HepG2 (cell line): ENCODE measurements at regions not wholly inside any gene's neighbourhood (a gene's known extent, or its start where the extent isn't known, plus 50 kb on each side); places are given as distances from the start of the nearest gene placed in this dataset.

Source experiments
- HMGXB3 ChIP-seq: sonication (generic); formaldehyde crosslinking; IDR thresholded peaks from 2 replicates; pipeline ENCODE4 v1.4.0; 2020; ENCODE audit warnings: missing genetic modification reagents, borderline replicate concordance
- RARA ChIP-seq: IDR thresholded peaks from 2 replicates; pipeline ENCODE4 v1.6.1; 2016; ENCODE audit warnings: missing genetic modification reagents, missing compliant biosample characterization
- SRY ChIP-seq: sonication (generic); formaldehyde crosslinking; IDR thresholded peaks from 2 replicates; pipeline ENCODE4 v1.8.0; 2022; ENCODE audit warnings: mild to moderate bottlenecking, missing genetic modification reagents
- U2AF2 ChIP-seq: fragments of 200-400 bp; formaldehyde crosslinking; IDR thresholded peaks from 2 replicates; pipeline ENCODE4 v1.6.1; 2017; ENCODE audit warnings: low read depth, mild to moderate bottlenecking, low read length
- ZNF101 ChIP-seq: sonication (generic); formaldehyde crosslinking; IDR thresholded peaks from 2 replicates; pipeline ENCODE4 v1.4.0; 2020; ENCODE audit warnings: mild to moderate bottlenecking, low read depth, missing genetic modification reagents, borderline replicate concordance
- TF ChIP-seq, protein P1 (sequence below): sonication (generic); formaldehyde crosslinking; IDR thresholded peaks from 2 replicates; pipeline ENCODE4 v1.4.0; 2020; ENCODE audit warnings: low read depth, mild to moderate bottlenecking, missing genetic modification reagents
- TF ChIP-seq, protein P2 (sequence below): sonication (generic); formaldehyde crosslinking; conservative IDR thresholded peaks from 2 replicates; pipeline ENCODE4 v1.4.0; 2020; ENCODE audit warnings: missing genetic modification reagents

- TF ChIP-seq, protein P1, sequence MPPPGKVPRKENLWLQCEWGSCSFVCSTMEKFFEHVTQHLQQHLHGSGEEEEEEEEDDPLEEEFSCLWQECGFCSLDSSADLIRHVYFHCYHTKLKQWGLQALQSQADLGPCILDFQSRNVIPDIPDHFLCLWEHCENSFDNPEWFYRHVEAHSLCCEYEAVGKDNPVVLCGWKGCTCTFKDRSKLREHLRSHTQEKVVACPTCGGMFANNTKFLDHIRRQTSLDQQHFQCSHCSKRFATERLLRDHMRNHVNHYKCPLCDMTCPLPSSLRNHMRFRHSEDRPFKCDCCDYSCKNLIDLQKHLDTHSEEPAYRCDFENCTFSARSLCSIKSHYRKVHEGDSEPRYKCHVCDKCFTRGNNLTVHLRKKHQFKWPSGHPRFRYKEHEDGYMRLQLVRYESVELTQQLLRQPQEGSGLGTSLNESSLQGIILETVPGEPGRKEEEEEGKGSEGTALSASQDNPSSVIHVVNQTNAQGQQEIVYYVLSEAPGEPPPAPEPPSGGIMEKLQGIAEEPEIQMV (CRISPR knock-in tag), result no peak
- TF ChIP-seq RARA (no peak), ZNF101 (CRISPR knock-in tag) (no peak), U2AF2 (no peak), HMGXB3 (no peak), SRY (CRISPR knock-in tag) (no peak)
- TF ChIP-seq, protein P2, sequence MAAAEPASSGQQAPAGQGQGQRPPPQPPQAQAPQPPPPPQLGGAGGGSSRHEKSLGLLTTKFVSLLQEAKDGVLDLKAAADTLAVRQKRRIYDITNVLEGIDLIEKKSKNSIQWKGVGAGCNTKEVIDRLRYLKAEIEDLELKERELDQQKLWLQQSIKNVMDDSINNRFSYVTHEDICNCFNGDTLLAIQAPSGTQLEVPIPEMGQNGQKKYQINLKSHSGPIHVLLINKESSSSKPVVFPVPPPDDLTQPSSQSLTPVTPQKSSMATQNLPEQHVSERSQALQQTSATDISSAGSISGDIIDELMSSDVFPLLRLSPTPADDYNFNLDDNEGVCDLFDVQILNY, result no peak
- TF ChIP-seq, all 625 proteins: peak for 0
Measured at GRCh38 chr16:87121816-87122215, 195.4 kb downstream of the C16orf95 start (continued).
